PC-9 (cell line): ENCODE measurements at regions not wholly inside any gene's neighbourhood (a gene's known extent, or its start where the extent isn't known, plus 50 kb on each side); places are given as distances from the start of the nearest gene placed in this dataset.

Source experiments
- CTCF ChIP-seq: fragments of 200-600 bp; sonication (generic); conservative IDR thresholded peaks from 2 replicates; pipeline ENCODE4 v1.6.1; 2017; ENCODE audit warnings: mixed run types, antibody characterized with exemption, mild to moderate bottlenecking, moderate library complexity
- EZH2 ChIP-seq: fragments of 200-600 bp; sonication (generic); IDR thresholded peaks from 2 replicates; pipeline ENCODE4 v1.8.0; 2017; ENCODE audit warnings: antibody characterized with exemption, low read depth

GRCh38 chr9:82057805-82058204 lies 69.2 kb downstream of the SPATA31D1 start:
- TF ChIP-seq CTCF (no peak), EZH2 (no peak)
